ENCODE measurements at regions not wholly inside any gene's neighbourhood (a gene's known extent, or its start where the extent isn't known, plus 50 kb on each side); places are given as distances from the start of the nearest gene placed in this dataset.
"Not testable (repeated sequence)": the region's sequence is repeated elsewhere in the genome, so short reads cannot be mapped to it uniquely, and the experiment has no call there.

DNA sequence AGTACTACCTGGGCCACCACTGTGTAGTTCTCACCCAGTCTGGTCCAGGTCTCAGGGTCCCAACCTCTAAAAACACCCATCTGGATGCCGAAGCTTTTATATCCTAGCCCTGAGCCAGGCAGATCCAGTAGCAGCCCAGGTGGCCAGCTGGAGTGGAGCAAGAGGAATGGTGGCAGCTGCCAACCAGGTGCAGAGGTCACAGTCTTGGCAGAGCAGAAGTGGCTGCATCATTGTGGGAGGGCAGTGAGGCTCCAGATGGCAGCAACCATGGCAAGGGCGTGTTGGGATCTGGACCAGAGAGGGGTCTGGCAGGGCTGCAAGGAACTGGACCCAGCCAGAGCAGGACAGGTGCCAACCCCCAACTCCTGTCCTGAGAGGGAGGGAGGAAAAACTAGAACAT is 72.2 kb upstream of the AGAP1 start:
- no peaks in the 10 kb centered on the region for H3K9me3 ChIP-seq
- no peak overlapping the region for H3K27ac Mint-ChIP-seq
- no peak overlapping the region for H3K4me3 Mint-ChIP-seq
- peaks cover 4 to 22% of the 10 kb centered on the region in 2 donors for H3K27me3 Mint-ChIP-seq
- no peaks in the 10 kb centered on the region for H3K4me1 ChIP-seq (ENCODE audit: control insufficient read depth in 1 of 2, extremely low read depth in 1 of 2, insufficient read depth in 2 of 2, low read length in 2 of 2)
- H3K27me3 ChIP-seq (replicated peaks in 1 of 2; ENCODE audit: control insufficient read depth in 2 of 2, extremely low read depth in 1 of 2, insufficient read depth in 2 of 2, low read length in 1 of 2), result peaks cover 0 to 16% of the 10 kb centered on the region in 2 experiments
- no peaks in the 10 kb centered on the region for H3K36me3 Mint-ChIP-seq
- H3K27ac ChIP-seq (ENCODE audit: low read length), result no peak overlapping the region
- no peak for DNase-seq
- ATAC-seq (replicated peaks in 1 of 4), result no peak
- no peaks in the 10 kb centered on the region for H3K36me3 ChIP-seq (ENCODE audit: control insufficient read depth in 2 of 2, extremely low read depth in 1 of 2, insufficient read depth in 1 of 2, low read length in 1 of 2)
- H3K9me3 Mint-ChIP-seq, result peaks cover 3 to 9% (median 9%) of the 10 kb centered on the region in 3 donors
- POLR2A ChIA-PET, result no interaction called here
- H3K4me1 Mint-ChIP-seq, result no peaks in the 10 kb centered on the region
- 40% methylated on average over 1 of the region's 2 CpGs for WGBS (ENCODE audit: insufficient coverage)
- H3K4me3 ChIP-seq (ENCODE audit: control insufficient read depth in 1 of 2, extremely low read depth in 1 of 2, low read length in 1 of 2), result no peak overlapping the region
- CTCF ChIA-PET, result no interaction called here

DNA sequence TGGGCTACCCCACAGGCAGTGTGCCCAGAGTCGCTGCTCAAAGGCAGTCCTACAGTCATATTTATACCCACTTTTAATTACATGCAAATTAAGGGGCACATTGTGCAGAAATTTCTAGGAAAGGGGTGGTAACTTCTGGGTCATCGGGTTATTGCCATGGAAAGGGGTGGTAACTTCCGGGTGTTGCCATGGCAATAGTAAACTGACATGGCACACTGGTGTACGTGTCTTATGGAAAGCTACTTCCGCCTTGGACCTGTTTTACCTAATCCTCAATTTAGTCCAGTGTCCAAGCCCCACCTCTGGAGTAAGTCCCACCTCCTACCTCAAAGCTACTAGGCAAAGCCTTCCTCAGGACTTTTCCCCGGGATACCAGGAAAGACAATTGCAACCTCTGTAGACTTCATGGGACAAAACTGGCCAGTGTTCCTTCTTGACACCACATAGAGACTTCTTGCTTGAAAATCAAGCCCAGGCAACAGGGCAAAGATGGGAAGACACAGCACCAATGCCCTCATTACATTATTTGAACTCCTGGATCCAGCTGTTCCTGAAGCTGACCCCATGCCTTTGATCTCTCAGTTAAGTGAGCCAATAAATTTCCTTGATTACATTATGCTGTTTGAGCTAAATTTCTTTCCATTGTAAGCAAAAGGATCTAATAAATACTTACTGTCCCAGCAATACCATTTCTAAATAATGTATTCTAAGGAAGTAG is 63.3 kb upstream of the AGAP1 start:
- DNase-seq, result no peak
- POLR2A ChIA-PET, result no interaction called here
- H3K4me3 ChIP-seq (ENCODE audit: control insufficient read depth in 1 of 2, extremely low read depth in 1 of 2, low read length in 1 of 2), result no peak overlapping the region
- H3K9me3 ChIP-seq, result no peaks in the 10 kb centered on the region
- H3K27me3 Mint-ChIP-seq, result peaks cover 7 to 21% of the 10 kb centered on the region in 2 donors
- peaks cover 0 to 9% of the 10 kb centered on the region in 2 experiments for H3K27me3 ChIP-seq (replicated peaks in 1 of 2; ENCODE audit: control insufficient read depth in 2 of 2, extremely low read depth in 1 of 2, insufficient read depth in 2 of 2, low read length in 1 of 2)
- no peak overlapping the region for H3K27ac ChIP-seq (ENCODE audit: low read length)
- H3K36me3 ChIP-seq (ENCODE audit: control insufficient read depth in 2 of 2, extremely low read depth in 1 of 2, insufficient read depth in 1 of 2, low read length in 1 of 2), result no peaks in the 10 kb centered on the region
- H3K4me1 ChIP-seq (ENCODE audit: control insufficient read depth in 1 of 2, extremely low read depth in 1 of 2, insufficient read depth in 2 of 2, low read length in 2 of 2), result no peaks in the 10 kb centered on the region
- no peak overlapping the region for H3K4me3 Mint-ChIP-seq
- H3K9me3 Mint-ChIP-seq, result no peaks in the 10 kb centered on the region
- H3K27ac Mint-ChIP-seq, result no peak overlapping the region
- WGBS (ENCODE audit: insufficient coverage), result 96% methylated on average over 3 of the region's 6 CpGs
- H3K4me1 Mint-ChIP-seq, result no peaks in the 10 kb centered on the region
- H3K36me3 Mint-ChIP-seq, result no peaks in the 10 kb centered on the region
- CTCF ChIA-PET, result no interaction called here
- ATAC-seq (replicated peaks in 1 of 4), result no peak

DNA sequence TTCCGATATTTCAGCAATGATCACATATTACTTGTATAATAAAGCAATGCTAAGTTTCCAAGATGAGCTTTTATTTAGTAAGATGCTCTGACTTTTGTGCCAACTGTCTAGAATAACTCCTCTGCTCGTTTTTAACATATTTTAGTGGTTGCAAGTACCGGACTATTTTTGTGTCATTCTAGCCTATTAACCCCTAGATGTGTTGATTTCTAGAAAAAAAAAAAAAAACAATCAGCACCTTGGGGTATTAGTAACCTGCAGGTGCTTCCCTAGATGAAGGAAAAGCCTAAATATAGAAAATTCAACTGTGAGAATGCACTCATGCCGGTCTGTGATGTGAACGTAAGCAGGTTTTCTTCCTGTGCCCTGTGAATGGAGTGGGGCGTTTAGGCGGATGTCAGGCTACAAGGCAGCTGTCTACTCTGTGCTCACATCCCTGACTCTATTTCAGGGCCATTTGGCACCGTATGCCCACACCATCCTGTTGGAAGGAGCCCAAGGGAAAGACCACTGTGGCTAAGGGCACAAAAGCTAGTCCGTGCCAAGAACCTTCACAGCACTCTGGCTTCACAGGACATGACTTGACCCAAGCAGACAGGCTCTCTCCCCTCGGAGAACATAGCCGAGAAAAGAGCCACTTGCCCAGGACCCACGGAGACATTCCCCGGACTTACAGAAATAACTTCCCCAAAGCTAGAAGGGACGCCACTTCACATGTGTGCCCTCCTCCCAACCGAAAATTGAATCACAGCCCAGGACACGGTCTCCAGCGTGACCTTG is 60.9 kb upstream of the AGAP1 start:
- 82% methylated on average over 9 of the region's 17 CpGs for WGBS (ENCODE audit: insufficient coverage)

DNA sequence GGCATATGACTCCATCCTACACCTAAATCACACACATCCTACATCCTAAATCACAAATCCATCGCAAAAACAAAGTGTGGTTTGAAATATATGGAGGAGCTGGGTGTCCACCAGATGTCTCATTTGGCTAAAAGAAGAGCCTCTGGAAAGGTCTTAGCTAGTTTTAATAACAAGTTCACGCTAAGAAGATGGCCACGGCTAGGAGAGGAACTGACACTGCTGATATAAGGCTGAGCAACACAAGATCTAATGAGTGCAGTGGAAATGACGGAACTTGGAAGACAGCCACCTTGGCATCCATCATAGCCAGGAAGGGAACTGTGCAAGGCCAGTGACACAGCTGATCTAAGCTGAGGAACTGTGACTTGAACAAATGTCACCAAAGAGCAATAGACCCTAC is 60.0 kb upstream of the AGAP1 start:
- Histone ChIP-seq H3K27ac (ENCODE audit: low read length) (no peak overlapping the region), H3K36me3 (ENCODE audit: control insufficient read depth in 2 of 2, extremely low read depth in 1 of 2, insufficient read depth in 1 of 2, low read length in 1 of 2) (no peaks in the 10 kb centered on the region), H3K27me3 (replicated peaks in 1 of 2; ENCODE audit: control insufficient read depth in 2 of 2, extremely low read depth in 1 of 2, insufficient read depth in 2 of 2, low read length in 1 of 2) (peaks cover 0 to 8% of the 10 kb centered on the region in 2 experiments), H3K9me3 (no peaks in the 10 kb centered on the region), H3K4me1 (ENCODE audit: control insufficient read depth in 1 of 2, extremely low read depth in 1 of 2, insufficient read depth in 2 of 2, low read length in 2 of 2) (no peaks in the 10 kb centered on the region), H3K4me3 (ENCODE audit: control insufficient read depth in 1 of 2, extremely low read depth in 1 of 2, low read length in 1 of 2) (no peak overlapping the region)
- ChIA-PET POLR2A (no interaction called here), CTCF (no interaction called here)
- DNase-seq (no peak), ATAC-seq (replicated peaks in 1 of 4) (no peak)
- WGBS (ENCODE audit: insufficient coverage), result 39% methylated on average over 3 of the region's 4 CpGs
- Mint-ChIP-seq H3K36me3 (no peaks in the 10 kb centered on the region), H3K9me3 (peaks cover 0 to 5% (median 3%) of the 10 kb centered on the region in 3 donors), H3K27ac (no peak overlapping the region), H3K27me3 (peaks cover 5 to 18% of the 10 kb centered on the region in 2 donors), H3K4me3 (no peak overlapping the region), H3K4me1 (no peaks in the 10 kb centered on the region)

More for the DNA sequence above, 60.9 kb upstream of the AGAP1 start:
- H3K9me3 ChIP-seq, result no peaks in the 10 kb centered on the region
- no peaks in the 10 kb centered on the region for H3K36me3 Mint-ChIP-seq
- peaks cover 0 to 8% of the 10 kb centered on the region in 2 experiments for H3K27me3 ChIP-seq (replicated peaks in 1 of 2; ENCODE audit: control insufficient read depth in 2 of 2, extremely low read depth in 1 of 2, insufficient read depth in 2 of 2, low read length in 1 of 2)
- ATAC-seq (replicated peaks in 1 of 4), result no peak
- no peak overlapping the region for H3K4me3 Mint-ChIP-seq
- no peak overlapping the region for H3K4me3 ChIP-seq (ENCODE audit: control insufficient read depth in 1 of 2, extremely low read depth in 1 of 2, low read length in 1 of 2)
- no peaks in the 10 kb centered on the region for H3K36me3 ChIP-seq (ENCODE audit: control insufficient read depth in 2 of 2, extremely low read depth in 1 of 2, insufficient read depth in 1 of 2, low read length in 1 of 2)
- peaks cover 5 to 21% of the 10 kb centered on the region in 2 donors for H3K27me3 Mint-ChIP-seq
- H3K27ac ChIP-seq (ENCODE audit: low read length), result no peak overlapping the region
- CTCF ChIA-PET, result no interaction called here
- no peak overlapping the region for H3K27ac Mint-ChIP-seq
- DNase-seq, result no peak
- H3K4me1 ChIP-seq (ENCODE audit: control insufficient read depth in 1 of 2, extremely low read depth in 1 of 2, insufficient read depth in 2 of 2, low read length in 2 of 2), result no peaks in the 10 kb centered on the region
- no peaks in the 10 kb centered on the region for H3K4me1 Mint-ChIP-seq
- H3K9me3 Mint-ChIP-seq, result peaks cover 0 to 5% (median 3%) of the 10 kb centered on the region in 3 donors
- POLR2A ChIA-PET, result no interaction called here

DNA sequence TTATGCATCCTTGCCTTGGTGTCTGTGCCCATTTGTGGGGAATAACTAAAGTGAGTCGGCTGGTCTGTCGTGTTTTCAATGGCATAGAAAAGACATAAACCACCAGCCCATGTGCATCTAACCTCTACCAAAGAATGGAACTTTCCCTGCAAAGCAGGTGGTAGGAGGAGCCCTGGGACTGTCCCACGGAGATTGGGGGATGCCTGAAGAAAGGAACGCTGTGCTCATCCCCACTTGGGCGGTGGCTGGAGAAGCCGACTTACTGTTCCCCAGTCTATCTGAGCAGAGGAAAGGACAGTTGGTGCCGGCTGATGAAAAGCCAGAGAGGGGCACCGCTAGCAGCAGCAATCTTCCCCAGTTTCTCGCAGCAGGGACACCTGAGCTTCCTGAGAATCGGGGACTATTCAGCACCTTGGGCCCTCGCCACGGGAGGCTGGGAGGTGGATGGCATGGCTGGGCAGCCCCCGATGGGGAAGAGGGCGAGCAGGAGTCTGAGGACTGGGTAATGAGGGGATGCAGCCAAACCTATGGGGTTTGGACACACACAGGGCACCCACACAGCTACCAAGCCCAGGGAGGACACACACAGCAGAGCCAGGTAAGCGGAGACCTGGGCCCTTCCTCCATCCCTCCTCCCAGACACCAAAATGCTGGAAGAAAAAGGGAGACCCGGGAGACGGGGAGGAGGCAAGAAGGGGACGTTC is 53.7 kb upstream of the AGAP1 start:
- ATAC-seq (replicated peaks in 1 of 4), result no peak
- no peak overlapping the region for H3K4me3 Mint-ChIP-seq
- POLR2A ChIA-PET, result no interaction called here

DNA sequence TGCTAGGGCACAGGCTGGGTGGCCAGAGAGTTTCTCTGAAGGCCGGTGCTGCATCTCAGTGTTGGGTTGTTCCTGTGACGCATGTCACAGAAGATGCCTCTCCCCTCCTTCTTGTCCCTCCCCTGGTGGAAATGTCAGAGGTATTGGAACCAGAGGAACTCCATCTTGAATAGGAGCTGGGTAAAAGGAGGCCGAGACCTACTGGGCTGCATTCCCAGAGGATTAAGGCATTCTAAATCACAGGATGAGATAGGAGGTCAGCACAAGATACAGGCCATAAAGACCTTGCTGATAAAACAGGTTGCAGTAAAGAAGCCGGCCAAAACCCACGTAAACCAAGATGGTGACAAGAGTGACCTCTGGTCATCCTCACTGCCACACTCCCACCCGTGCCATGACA is 50.3 kb upstream of the AGAP1 start:
- H3K9me3 ChIP-seq; H3K4me3 ChIP-seq (ENCODE audit: control insufficient read depth in 1 of 2, extremely low read depth in 1 of 2, low read length in 1 of 2); ATAC-seq (replicated peaks in 1 of 4); H3K36me3 Mint-ChIP-seq; DNase-seq; POLR2A ChIA-PET; CTCF ChIA-PET; H3K36me3 ChIP-seq (ENCODE audit: control insufficient read depth in 2 of 2, extremely low read depth in 1 of 2, insufficient read depth in 1 of 2, low read length in 1 of 2); H3K4me3 Mint-ChIP-seq; H3K4me1 ChIP-seq (ENCODE audit: control insufficient read depth in 1 of 2, extremely low read depth in 1 of 2, insufficient read depth in 2 of 2, low read length in 2 of 2); H3K27ac Mint-ChIP-seq; H3K9me3 Mint-ChIP-seq; H3K4me1 Mint-ChIP-seq; H3K27ac ChIP-seq (ENCODE audit: low read length): not testable (repeated sequence)
- 88% methylated on average over 3 of the region's 6 CpGs for WGBS (ENCODE audit: insufficient coverage)
- peaks cover 0 to 14% of the 10 kb centered on the region in 2 experiments for H3K27me3 ChIP-seq (replicated peaks in 1 of 2; ENCODE audit: control insufficient read depth in 2 of 2, extremely low read depth in 1 of 2, insufficient read depth in 2 of 2, low read length in 1 of 2)
- H3K27me3 Mint-ChIP-seq, result peaks cover 2 to 13% of the 10 kb centered on the region in 2 donors

More for the DNA sequence above, 53.7 kb upstream of the AGAP1 start:
- H3K27ac Mint-ChIP-seq, result no peak overlapping the region
- no peaks in the 10 kb centered on the region for H3K36me3 Mint-ChIP-seq
- H3K27me3 Mint-ChIP-seq, result peaks cover 2 to 9% of the 10 kb centered on the region in 2 donors
- H3K27ac ChIP-seq (ENCODE audit: low read length), result no peak overlapping the region
- H3K4me1 ChIP-seq (ENCODE audit: control insufficient read depth in 1 of 2, extremely low read depth in 1 of 2, insufficient read depth in 2 of 2, low read length in 2 of 2), result no peaks in the 10 kb centered on the region
- H3K9me3 ChIP-seq, result no peaks in the 10 kb centered on the region
- CTCF ChIA-PET, result no interaction called here
- H3K36me3 ChIP-seq (ENCODE audit: control insufficient read depth in 2 of 2, extremely low read depth in 1 of 2, insufficient read depth in 1 of 2, low read length in 1 of 2), result no peaks in the 10 kb centered on the region
- WGBS (ENCODE audit: insufficient coverage), result 67% methylated on average over 11 of the region's 18 CpGs
- H3K9me3 Mint-ChIP-seq, result peaks cover 0 to 10% (median 3%) of the 10 kb centered on the region in 3 donors
- peaks cover 0 to 16% of the 10 kb centered on the region in 2 experiments for H3K27me3 ChIP-seq (replicated peaks in 1 of 2; ENCODE audit: control insufficient read depth in 2 of 2, extremely low read depth in 1 of 2, insufficient read depth in 2 of 2, low read length in 1 of 2)
- H3K4me3 ChIP-seq (ENCODE audit: control insufficient read depth in 1 of 2, extremely low read depth in 1 of 2, low read length in 1 of 2), result no peak overlapping the region
- no peaks in the 10 kb centered on the region for H3K4me1 Mint-ChIP-seq
- no peak for DNase-seq
